Endothelial cell of umbilical vein (primary cell): ENCODE measurements at regions not wholly inside any gene's neighbourhood (a gene's known extent, or its start where the extent isn't known, plus 50 kb on each side); places are given as distances from the start of the nearest gene placed in this dataset.

ENCODE experiments used
- BruUV-seq: library from RNA; stranded (reverse); fragments of 400-500 nt; replicated peaks from 2 replicates; lab custom pipeline; 2021; lab: Mats Ljungman, UMichigan
- CTCF ChIA-PET: fragments of 300-600, 350-600 bp; sonication (Branson Sonifier 250); formaldehyde crosslinking; loops from one replicate; lab custom pipeline; 2021; ENCODE audit warnings: antibody characterized with exemption, inconsistent platforms; lab: Charles Lee
- POLR2A ChIA-PET: fragments of 300-600, 350-600 bp; sonication (Branson Sonifier 250); formaldehyde crosslinking; loops from one replicate; lab custom pipeline; 2021; ENCODE audit warnings: antibody characterized with exemption, inconsistent platforms; lab: Charles Lee
- DNase-seq: peaks from one replicate; pipeline ENCODE4 v3.0.0-alpha.2; 2011; ENCODE audit warnings: low read depth, low spot score
- FAIRE-seq: peaks from 2 replicates; lab custom pipeline; 2011; peaks lifted over from hg19 to GRCh38; lab: Jason Lieb, UNC
- H2AFZ ChIP-seq: 2 replicates; pipeline ENCODE4 v1.6.0; 2012; ENCODE audit warnings: low read depth, low read length, control low read depth, inconsistent platforms
- H3K27ac ChIP-seq: 2 replicates; pipeline ENCODE4 v1.5.1; 2011; ENCODE audit warnings: low read depth, mild to moderate bottlenecking, control low read depth, low read length, moderate library complexity; ENCODE audit not compliant: insufficient read depth
- H3K27me3 ChIP-seq, 2 experiments: 2 replicates each; pipeline versions ENCODE4 v1.6.0 to v1.6.1; 2011; ENCODE audit warnings: low read length in 2 of 2, mixed read lengths in 1 of 2; ENCODE audit not compliant: control insufficient read depth in 2 of 2, insufficient read depth in 2 of 2
- H3K36me3 ChIP-seq, 2 experiments: 2 replicates in 1 of 2; 3 replicates in 1 of 2; pipeline ENCODE4 v1.5.1; 2011; ENCODE audit warnings: low read length in 2 of 2, mild to moderate bottlenecking in 1 of 2, moderate library complexity in 1 of 2; ENCODE audit not compliant: control insufficient read depth in 2 of 2, insufficient read depth in 2 of 2; ENCODE audit errors: extremely low read depth in 1 of 2
- H3K4me1 ChIP-seq: 3 replicates; pipeline ENCODE4 v1.5.1; 2011; ENCODE audit warnings: mild to moderate bottlenecking, low read length; ENCODE audit not compliant: control insufficient read depth, insufficient read depth; ENCODE audit errors: extremely low read depth
- H3K4me2 ChIP-seq: 2 replicates; pipeline ENCODE4 v1.6.1; 2011; ENCODE audit warnings: low read length, control low read depth, mixed read lengths; ENCODE audit not compliant: insufficient read depth
- H3K4me3 ChIP-seq, 3 experiments: fragments of 200-600 bp in 1 of 3; sonication (generic), shearing (Covaris generic) in 1 of 3; replicated peaks in 1 of 3; 2 replicates each; pipeline ENCODE4 v1.5.1; 2011 to 2016; ENCODE audit warnings: control low read depth in 3 of 3, low read length in 3 of 3, mild to moderate bottlenecking in 2 of 3, inconsistent platforms in 1 of 3, low read depth in 1 of 3, moderate library complexity in 1 of 3; ENCODE audit not compliant: insufficient read depth in 1 of 3
- H3K79me2 ChIP-seq: 2 replicates; pipeline ENCODE4 v1.6.0; 2012; ENCODE audit warnings: low read length, inconsistent platforms; ENCODE audit not compliant: control insufficient read depth, insufficient read depth
- H3K9ac ChIP-seq: replicated peaks from 2 replicates; pipeline ENCODE3; 2011; ENCODE audit warnings: low read length, control low read depth; ENCODE audit not compliant: insufficient read depth; ENCODE audit errors: extremely low read depth
- H3K9me1 ChIP-seq: replicated peaks from 3 replicates; pipeline ENCODE4 v1.6.0; 2011; ENCODE audit warnings: mild to moderate bottlenecking, low read length; ENCODE audit not compliant: control insufficient read depth, insufficient read depth; ENCODE audit errors: extremely low read depth
- H3K9me3 ChIP-seq: replicated peaks from 2 replicates; pipeline ENCODE4 v1.5.1; 2012; ENCODE audit warnings: low read length, inconsistent platforms; ENCODE audit not compliant: control insufficient read depth, insufficient read depth
- H4K20me1 ChIP-seq: replicated peaks from 2 replicates; pipeline ENCODE3; 2011; ENCODE audit warnings: mild to moderate bottlenecking, low read length; ENCODE audit not compliant: control insufficient read depth, insufficient read depth; ENCODE audit errors: extremely low read depth
- CTCF ChIP-seq, 2 donors: IDR thresholded peaks; 1 replicate in 1 of 2; 2 replicates in 1 of 2; pipeline ENCODE4 v1.5.1; 2011; ENCODE audit warnings: low read length in 2 of 2, mild to moderate bottlenecking in 2 of 2, moderate library complexity in 2 of 2, control low read depth in 1 of 2, inconsistent platforms in 1 of 2, low read depth in 1 of 2; ENCODE audit not compliant: insufficient read depth in 1 of 2; ENCODE audit errors: extremely low read depth in 1 of 2
- EZH2 ChIP-seq: IDR thresholded peaks from 2 replicates; pipeline ENCODE4 v1.6.1; 2012; ENCODE audit warnings: borderline replicate concordance, low read depth, mild to moderate bottlenecking, moderate library complexity, low read length, inconsistent platforms; ENCODE audit not compliant: severe bottlenecking
- FOS ChIP-seq: IDR thresholded peaks from 2 replicates; pipeline ENCODE4 v1.6.1; 2011; ENCODE audit warnings: mild to moderate bottlenecking, low read length, moderate library complexity, borderline replicate concordance; ENCODE audit not compliant: insufficient read depth
- GATA2 ChIP-seq: IDR thresholded peaks from 2 replicates; pipeline ENCODE4 v1.7.0; 2011; ENCODE audit warnings: low read depth, mild to moderate bottlenecking, moderate library complexity, mixed read lengths, low read length; ENCODE audit not compliant: insufficient read length, insufficient read depth
- JUN ChIP-seq: IDR thresholded peaks from 2 replicates; pipeline ENCODE4 v1.6.1; 2011; ENCODE audit warnings: borderline replicate concordance, low read depth; ENCODE audit not compliant: insufficient read length, insufficient read depth
- MAX ChIP-seq: IDR thresholded peaks from 2 replicates; pipeline ENCODE4 v1.6.1; 2011; ENCODE audit not compliant: insufficient read depth, insufficient read length
- MYC ChIP-seq: IDR thresholded peaks from one replicate; pipeline ENCODE4 v1.6.1; 2011; ENCODE audit warnings: mild to moderate bottlenecking, low read depth, low read length
- POLR2A ChIP-seq: IDR thresholded peaks from 2 replicates; pipeline ENCODE4 v1.6.1; 2012; ENCODE audit warnings: low read depth, mild to moderate bottlenecking, control low read depth, low read length
- POLR2AphosphoS5 ChIP-seq: IDR thresholded peaks from 2 replicates; pipeline ENCODE4 v1.6.1; 2012; ENCODE audit warnings: low read depth, mild to moderate bottlenecking, control low read depth, low read length, moderate library complexity; ENCODE audit not compliant: insufficient read depth
- dilution Hi-C: fragments of 300-500 bp; cut with MboI; formaldehyde crosslinking; loops from one replicate; pipeline ENCODE4 v1.15.0; 2019; ENCODE audit warnings: low sequenced_read_pairs; ENCODE audit not compliant: extremely low pct_ligation_motif_present
- intact Hi-C: fragments of 100-400 bp; cut with micrococcal nuclease; formaldehyde crosslinking; loops from one replicate; pipeline ENCODE4 v1.10.0; 2022

- Histone ChIP-seq H3K27ac (no peak overlapping the region), H3K27me3 (no peaks in the 10 kb centered on the region), H3K9me1 (no peaks in the 10 kb centered on the region), H3K4me2 (no peak overlapping the region), H4K20me1 (no peaks in the 10 kb centered on the region), H3K36me3 (no peaks in the 10 kb centered on the region), H3K9ac (no peak overlapping the region), H3K4me3 (no peak overlapping the region), H3K4me1 (peaks cover 3% of the 10 kb centered on the region), H3K9me3 (no peaks in the 10 kb centered on the region), H2AFZ (no peak overlapping the region), H3K79me2 (no peaks in the 10 kb centered on the region)
- BruUV-seq = no TSS peak
- CTCF ChIA-PET = interaction anchor here (1.6 kb wide), 1 partner anchor 9 kb away, joined by 3 read pairs; no protein-coding TSS in a partner anchor
- no peak for TF ChIP-seq JUN
- no peak for TF ChIP-seq CTCF (IDR thresholded peaks at IDR 0.05; ENCODE audit: extremely low read depth in 1 of 2, insufficient read depth in 1 of 2, low read depth in 1 of 2, low read length in 2 of 2)
- no peak for TF ChIP-seq EZH2
- no peak for TF ChIP-seq POLR2A
- TF ChIP-seq FOS = no peak
- no peak for TF ChIP-seq POLR2AphosphoS5
- no peak for TF ChIP-seq GATA2
- no peak for TF ChIP-seq MAX
- TF ChIP-seq MYC = no peak
- dilution Hi-C loops = no loop called here
- FAIRE-seq (no peak), DNase-seq (peak; percentile 53)
- intact Hi-C loops = no loop called here
- POLR2A ChIA-PET = no interaction called here
Observed at GRCh38 chr3:99240700-99241099, 339.2 kb upstream of the DCBLD2 start.
